ENCODE measurements at regions not wholly inside any gene's neighbourhood (a gene's known extent, or its start where the extent isn't known, plus 50 kb on each side); places are given as distances from the start of the nearest gene placed in this dataset.

GRCh38 chr7:26930845-26931244 is 66.5 kb upstream of the SKAP2 start:
- DNase-seq (ENCODE audit: low spot score) (no peak), ATAC-seq (ENCODE audit: insufficient number of reproducible peaks, low FRiP score, low read depth) (no peak)
- H3K9me3 ChIP-seq, result no peaks in the 10 kb centered on the region
- H3K4me3 ChIP-seq, result no peak overlapping the region
- no peaks in the 10 kb centered on the region for H3K36me3 ChIP-seq
- no peak overlapping the region for H3K27ac ChIP-seq
- H3K27me3 ChIP-seq (replicated peaks; ENCODE audit: insufficient read depth), result no peaks in the 10 kb centered on the region
- no peak for TF ChIP-seq CTCF (IDR thresholded peaks at IDR 0.05)
- H3K4me1 ChIP-seq (ENCODE audit: control insufficient read depth in 1 of 2, low read depth in 2 of 2), result no peaks in the 10 kb centered on the region

GRCh38 chr7:26930201-26930600 is 65.8 kb upstream of the SKAP2 start:
- no peaks in the 10 kb centered on the region for H3K27me3 ChIP-seq (replicated peaks; ENCODE audit: insufficient read depth)

GRCh38 chr7:26928703-26929347 is 64.4 kb upstream of the SKAP2 start:
- no peaks in the 10 kb centered on the region for H3K4me1 ChIP-seq (ENCODE audit: control insufficient read depth in 1 of 2, low read depth in 2 of 2)
- no peak for ATAC-seq (ENCODE audit: insufficient number of reproducible peaks, low FRiP score, low read depth)
- no peak for DNase-seq (ENCODE audit: low spot score)
- H3K27me3 ChIP-seq (replicated peaks; ENCODE audit: insufficient read depth), result no peaks in the 10 kb centered on the region
- TF ChIP-seq CTCF (IDR thresholded peaks at IDR 0.05), result no peak
- H3K36me3 ChIP-seq, result no peaks in the 10 kb centered on the region
- H3K27ac ChIP-seq, result no peak overlapping the region
- H3K9me3 ChIP-seq, result no peaks in the 10 kb centered on the region
- no peak overlapping the region for H3K4me3 ChIP-seq

More at GRCh38 chr7:26930201-26930600, 65.8 kb upstream of the SKAP2 start:
- no peaks in the 10 kb centered on the region for H3K4me1 ChIP-seq (ENCODE audit: control insufficient read depth in 1 of 2, low read depth in 2 of 2)
- no peak for TF ChIP-seq CTCF (IDR thresholded peaks at IDR 0.05)
- no peak for ATAC-seq (ENCODE audit: insufficient number of reproducible peaks, low FRiP score, low read depth)
- no peak overlapping the region for H3K4me3 ChIP-seq
- no peaks in the 10 kb centered on the region for H3K36me3 ChIP-seq
- no peak for DNase-seq (ENCODE audit: low spot score)
- H3K27ac ChIP-seq, result no peak overlapping the region
- H3K9me3 ChIP-seq, result no peaks in the 10 kb centered on the region

- TF ChIP-seq CTCF (IDR thresholded peaks at IDR 0.05), result no peak
- no peak overlapping the region for H3K4me3 ChIP-seq
- DNase-seq (ENCODE audit: low spot score) (no peak), ATAC-seq (ENCODE audit: insufficient number of reproducible peaks, low FRiP score, low read depth) (no peak)
- H3K4me1 ChIP-seq (ENCODE audit: control insufficient read depth in 1 of 2, low read depth in 2 of 2), result no peaks in the 10 kb centered on the region
- H3K9me3 ChIP-seq, result no peaks in the 10 kb centered on the region
- no peaks in the 10 kb centered on the region for H3K36me3 ChIP-seq
- H3K27ac ChIP-seq, result no peak overlapping the region
- H3K27me3 ChIP-seq (replicated peaks; ENCODE audit: insufficient read depth), result no peaks in the 10 kb centered on the region
These were observed 61.4 kb upstream of the SKAP2 start for GRCh38 chr7:26925768-26926167.

- no peaks in the 10 kb centered on the region for H3K4me1 ChIP-seq (ENCODE audit: control insufficient read depth in 1 of 2, low read depth in 2 of 2)
- DNase-seq (ENCODE audit: low spot score) (no peak), ATAC-seq (ENCODE audit: insufficient number of reproducible peaks, low FRiP score, low read depth) (no peak)
- H3K27ac ChIP-seq, result no peak overlapping the region
- TF ChIP-seq CTCF (IDR thresholded peaks at IDR 0.05), result no peak
- H3K4me3 ChIP-seq, result no peak overlapping the region
- no peaks in the 10 kb centered on the region for H3K36me3 ChIP-seq
- H3K27me3 ChIP-seq (replicated peaks; ENCODE audit: insufficient read depth), result no peaks in the 10 kb centered on the region
- H3K9me3 ChIP-seq, result no peaks in the 10 kb centered on the region
These were observed 59.9 kb upstream of the SKAP2 start for GRCh38 chr7:26924149-26924767.
